ENCODE measurements at regions not wholly inside any gene's neighbourhood (a gene's known extent, or its start where the extent isn't known, plus 50 kb on each side); places are given as distances from the start of the nearest gene placed in this dataset.

GRCh38 chr20:20821484-20822260, 109.2 kb upstream of the RALGAPA2 start:
- TF ChIP-seq ZMYM2 (CRISPR knock-in tag; IDR thresholded peaks at IDR 0.05) (no peak), SOX6 (IDR thresholded peaks at IDR 0.05) (no peak), SOX6 (CRISPR knock-in tag; IDR thresholded peaks at IDR 0.05) (no peak)
